Globus pallidus (tissue), 1 donor: ENCODE measurements at regions not wholly inside any gene's neighbourhood (a gene's known extent, or its start where the extent isn't known, plus 50 kb on each side); places are given as distances from the start of the nearest gene placed in this dataset.
A peak's percentile ranks its signal among the peaks of the same experiment; 100 is the strongest.
"Not testable (repeated sequence)": the region's sequence is repeated elsewhere in the genome, so short reads cannot be mapped to it uniquely, and the experiment has no call there.

Experiments used
- DNase-seq: peaks from one replicate; pipeline ENCODE4 v3.0.0-alpha.2; 2015; ENCODE audit warnings: low spot score

- no peak for DNase-seq
Observed at GRCh38 chrX:80929251-80929650, 119.6 kb upstream of the BRWD3 start.

- DNase-seq, result no peak
Observed at GRCh38 chrX:80917919-80918318, 108.2 kb upstream of the BRWD3 start.

GRCh38 chrX:80912351-80912750 lies 102.7 kb upstream of the BRWD3 start:
- not testable (repeated sequence) for DNase-seq

- DNase-seq, result peak; percentile 0
Observed at GRCh38 chrX:80879916-80880315, 70.2 kb upstream of the BRWD3 start.

- no peak for DNase-seq
Observed at GRCh38 chrX:80879143-80879542, 69.5 kb upstream of the BRWD3 start.

GRCh38 chrX:80876877-80877276 lies 67.2 kb upstream of the BRWD3 start:
- DNase-seq, result peak; percentile 17
